Activated CD4-positive, alpha-beta memory T cell treated with anti-CD3 and anti-CD28 coated beads, Interleukin-2, amount 10 ng/mL, durations not matched to agents 7 days and 5 days (primary cell): ENCODE measurements at regions not wholly inside any gene's neighbourhood (a gene's known extent, or its start where the extent isn't known, plus 50 kb on each side); places are given as distances from the start of the nearest gene placed in this dataset.

ENCODE experiments used
- CTCF ChIA-PET: fragments of 350-600 bp; sonication (Branson Sonifier 250); formaldehyde crosslinking; loops from one replicate; lab custom pipeline; 2021; ENCODE audit warnings: antibody characterized with exemption, inconsistent platforms; lab: Charles Lee
- POLR2A ChIA-PET: fragments of 350-600 bp; sonication (Branson Sonifier 250); formaldehyde crosslinking; loops from one replicate; lab custom pipeline; 2021; ENCODE audit warnings: antibody characterized with exemption; lab: Charles Lee
- DNase-seq: peaks from one replicate; pipeline ENCODE4 v3.0.0-alpha.2; 2020
- H3K27ac Mint-ChIP-seq: one replicate; pipeline ENCODE4 v1.8.0; 2021; ENCODE audit warnings: mild to moderate bottlenecking, mixed read lengths
- H3K27me3 Mint-ChIP-seq: one replicate; pipeline ENCODE4 v1.8.0; 2021; ENCODE audit warnings: mixed read lengths
- H3K36me3 Mint-ChIP-seq: one replicate; pipeline ENCODE4 v1.8.0; 2021; ENCODE audit warnings: low read depth, mixed read lengths
- H3K4me1 Mint-ChIP-seq: one replicate; pipeline ENCODE4 v1.8.0; 2021; ENCODE audit warnings: mixed read lengths
- H3K4me3 Mint-ChIP-seq: one replicate; pipeline ENCODE4 v1.8.0; 2021; ENCODE audit warnings: mild to moderate bottlenecking, mixed read lengths
- H3K9me3 Mint-ChIP-seq: one replicate; pipeline ENCODE4 v1.8.0; 2021; ENCODE audit warnings: mixed read lengths

GRCh38 chr2:236847538-236848263 lies 238.0 kb upstream of the COPS8 start:
- Mint-ChIP-seq H3K27ac (no peak overlapping the region), H3K36me3 (no peaks in the 10 kb centered on the region), H3K4me1 (no peaks in the 10 kb centered on the region), H3K27me3 (no peaks in the 10 kb centered on the region), H3K4me3 (no peak overlapping the region), H3K9me3 (no peaks in the 10 kb centered on the region)
- ChIA-PET CTCF (no interaction called here), POLR2A (no interaction called here)
- DNase-seq, result no peak

DNA sequence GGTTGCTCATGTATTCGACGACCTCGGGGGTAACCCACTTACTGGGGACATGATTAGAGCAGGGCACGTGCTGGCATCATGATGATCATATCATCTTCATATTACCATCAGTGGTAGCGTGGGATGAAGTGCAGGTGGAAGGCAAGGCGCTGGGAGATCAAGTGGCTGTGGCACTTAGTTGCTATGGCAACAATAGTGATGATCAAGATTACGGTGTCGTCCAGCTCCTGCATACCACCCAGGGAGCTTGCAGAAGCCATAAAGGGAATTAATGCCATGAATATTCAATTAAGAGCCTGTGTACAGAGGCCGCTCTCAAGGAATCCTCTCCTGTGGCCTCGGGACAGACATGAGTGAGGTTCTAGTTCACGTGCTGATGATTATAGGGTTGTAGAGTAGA lies 237.2 kb upstream of the COPS8 start:
- no peak overlapping the region for H3K4me3 Mint-ChIP-seq
- DNase-seq, result no peak
- H3K36me3 Mint-ChIP-seq, result no peaks in the 10 kb centered on the region
- ChIA-PET POLR2A (no interaction called here), CTCF (no interaction called here)
- H3K4me1 Mint-ChIP-seq, result no peaks in the 10 kb centered on the region
- no peaks in the 10 kb centered on the region for H3K9me3 Mint-ChIP-seq
- H3K27me3 Mint-ChIP-seq, result no peaks in the 10 kb centered on the region
- no peak overlapping the region for H3K27ac Mint-ChIP-seq

- Mint-ChIP-seq H3K4me3 (no peak overlapping the region), H3K27me3 (no peaks in the 10 kb centered on the region), H3K27ac (no peak overlapping the region), H3K9me3 (no peaks in the 10 kb centered on the region), H3K36me3 (no peaks in the 10 kb centered on the region), H3K4me1 (no peaks in the 10 kb centered on the region)
- POLR2A ChIA-PET, result no interaction called here
- CTCF ChIA-PET, result no interaction called here
- DNase-seq, result no peak
Observed at GRCh38 chr2:236849508-236849907, 236.2 kb upstream of the COPS8 start.

GRCh38 chr2:236849940-236850339 lies 235.7 kb upstream of the COPS8 start:
- CTCF ChIA-PET, result no interaction called here
- H3K36me3 Mint-ChIP-seq, result no peaks in the 10 kb centered on the region

DNA sequence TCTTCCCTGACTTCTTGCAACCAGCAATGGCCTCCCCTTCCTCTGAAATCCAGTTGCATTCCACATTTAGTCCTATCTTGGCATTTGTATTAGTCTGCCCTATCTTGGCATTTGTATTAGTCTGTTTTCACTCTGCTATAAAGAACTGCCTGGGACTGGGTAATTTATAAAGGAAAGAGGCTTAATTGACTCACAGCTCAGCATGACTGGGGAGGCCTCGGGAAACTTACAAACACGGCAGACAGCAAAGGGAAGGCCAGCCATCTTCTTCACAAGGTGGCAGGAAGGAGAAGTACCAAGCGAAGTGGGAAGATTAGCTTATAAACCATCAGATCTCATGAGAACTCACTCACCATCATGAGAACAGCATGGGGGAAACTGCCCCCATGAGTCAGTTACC lies 234.5 kb upstream of the COPS8 start:
- no peaks in the 10 kb centered on the region for H3K4me1 Mint-ChIP-seq
- no peak for DNase-seq
- no peak overlapping the region for H3K27ac Mint-ChIP-seq
- H3K4me3 Mint-ChIP-seq, result no peak overlapping the region
- no peaks in the 10 kb centered on the region for H3K27me3 Mint-ChIP-seq
- POLR2A ChIA-PET, result no interaction called here
- no peaks in the 10 kb centered on the region for H3K36me3 Mint-ChIP-seq
- no peaks in the 10 kb centered on the region for H3K9me3 Mint-ChIP-seq
- CTCF ChIA-PET, result no interaction called here

More at GRCh38 chr2:236849940-236850339, 235.7 kb upstream of the COPS8 start:
- DNase-seq, result no peak
- POLR2A ChIA-PET, result no interaction called here
- Mint-ChIP-seq H3K4me3 (no peak overlapping the region), H3K27ac (no peak overlapping the region), H3K4me1 (no peaks in the 10 kb centered on the region), H3K9me3 (no peaks in the 10 kb centered on the region), H3K27me3 (no peaks in the 10 kb centered on the region)

DNA sequence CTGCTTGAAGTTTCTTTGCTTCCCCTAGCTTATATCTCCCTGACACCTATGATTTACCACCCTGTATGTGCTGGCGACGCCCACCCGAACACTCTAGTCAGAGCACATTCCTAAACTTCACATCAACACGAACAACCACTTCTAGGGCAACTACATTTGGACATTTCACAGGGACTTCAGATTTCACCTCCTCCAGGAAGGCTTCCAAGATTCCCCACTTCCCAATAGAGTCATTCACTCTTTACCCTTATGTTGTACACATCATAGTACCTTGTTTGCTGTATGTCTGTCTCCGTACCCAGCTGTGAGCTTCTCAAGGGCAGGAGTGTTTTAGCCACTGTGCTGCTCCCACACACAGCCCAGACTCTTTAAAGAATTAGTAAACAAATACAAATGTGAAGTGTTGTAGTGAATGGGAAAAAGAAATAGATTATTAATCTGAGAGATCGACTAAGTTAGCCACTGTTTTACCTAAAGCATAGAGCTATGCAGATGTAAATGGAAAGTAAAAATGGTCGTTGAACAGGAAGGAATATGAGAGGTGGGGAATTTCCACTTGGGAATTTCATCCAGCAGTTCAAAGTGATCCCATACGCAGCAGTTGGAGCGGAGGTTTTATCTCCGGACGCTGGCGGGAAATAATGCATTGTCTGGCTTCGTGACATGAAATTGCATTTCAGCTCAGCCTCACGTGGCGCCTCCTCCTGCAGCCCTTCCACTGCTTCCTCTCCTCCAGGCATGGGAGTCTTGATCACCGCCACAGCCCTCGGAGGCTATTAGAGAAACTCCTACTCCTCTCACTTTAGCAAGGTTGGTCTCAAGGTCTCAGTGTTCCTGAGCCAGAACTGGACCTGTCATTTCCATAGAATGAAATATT lies 233.4 kb upstream of the COPS8 start:
- POLR2A ChIA-PET, result no interaction called here
- H3K36me3 Mint-ChIP-seq, result no peaks in the 10 kb centered on the region
- no peaks in the 10 kb centered on the region for H3K9me3 Mint-ChIP-seq
- CTCF ChIA-PET, result no interaction called here
- H3K27ac Mint-ChIP-seq, result no peak overlapping the region
- H3K4me3 Mint-ChIP-seq, result no peak overlapping the region
- H3K4me1 Mint-ChIP-seq, result no peaks in the 10 kb centered on the region
- no peaks in the 10 kb centered on the region for H3K27me3 Mint-ChIP-seq
- no peak for DNase-seq

DNA sequence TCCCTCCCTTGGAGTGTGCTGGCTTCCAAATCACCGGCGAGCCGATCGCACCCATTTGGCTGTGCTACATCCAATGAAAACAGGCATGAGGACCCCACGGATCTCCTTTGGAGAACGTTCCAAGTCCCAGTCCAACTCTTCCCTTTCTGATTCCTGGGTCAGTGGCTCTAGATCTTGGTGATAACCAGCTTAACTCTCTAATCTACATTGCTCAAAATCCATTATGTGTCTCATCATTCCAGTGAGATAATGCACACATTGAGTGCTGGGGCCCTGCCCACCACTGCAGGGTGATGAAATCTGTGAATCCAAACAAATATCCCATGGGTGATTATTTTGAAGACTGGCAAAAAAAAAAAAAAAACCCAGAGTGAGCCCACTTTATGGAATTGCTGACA lies 232.7 kb upstream of the COPS8 start:
- ChIA-PET CTCF (no interaction called here), POLR2A (no interaction called here)
- Mint-ChIP-seq H3K27me3 (no peaks in the 10 kb centered on the region), H3K4me3 (no peak overlapping the region), H3K4me1 (no peaks in the 10 kb centered on the region), H3K36me3 (no peaks in the 10 kb centered on the region), H3K27ac (no peak overlapping the region), H3K9me3 (no peaks in the 10 kb centered on the region)
- DNase-seq, result no peak

DNA sequence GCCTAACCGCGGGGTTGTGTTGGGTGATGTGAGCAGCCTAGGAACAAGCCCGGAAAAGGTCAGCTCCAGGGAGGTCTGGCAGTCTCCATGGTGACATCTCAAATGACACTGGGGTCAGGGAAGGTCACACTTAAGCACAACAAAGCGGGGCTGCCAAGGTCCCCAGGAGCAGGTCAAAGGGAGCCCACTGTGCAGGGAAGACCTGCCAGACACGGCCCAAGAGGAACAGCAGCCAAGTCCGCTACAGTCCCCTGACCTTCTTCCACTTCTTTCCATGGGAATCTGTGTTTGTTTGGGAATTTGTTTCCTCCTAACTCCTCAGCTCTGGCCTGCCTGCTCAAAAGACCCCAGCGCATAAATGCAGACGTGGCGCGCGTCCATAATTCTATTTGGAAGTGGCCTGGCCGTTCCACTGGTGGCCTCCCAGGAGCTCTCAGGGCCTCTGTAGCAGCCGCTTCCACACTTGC lies 232.1 kb upstream of the COPS8 start:
- Mint-ChIP-seq H3K27me3 (no peaks in the 10 kb centered on the region), H3K36me3 (no peaks in the 10 kb centered on the region), H3K27ac (no peak overlapping the region), H3K4me3 (no peak overlapping the region), H3K9me3 (no peaks in the 10 kb centered on the region), H3K4me1 (no peaks in the 10 kb centered on the region)
- CTCF ChIA-PET, result no interaction called here
- POLR2A ChIA-PET, result no interaction called here
- DNase-seq, result no peak

DNA sequence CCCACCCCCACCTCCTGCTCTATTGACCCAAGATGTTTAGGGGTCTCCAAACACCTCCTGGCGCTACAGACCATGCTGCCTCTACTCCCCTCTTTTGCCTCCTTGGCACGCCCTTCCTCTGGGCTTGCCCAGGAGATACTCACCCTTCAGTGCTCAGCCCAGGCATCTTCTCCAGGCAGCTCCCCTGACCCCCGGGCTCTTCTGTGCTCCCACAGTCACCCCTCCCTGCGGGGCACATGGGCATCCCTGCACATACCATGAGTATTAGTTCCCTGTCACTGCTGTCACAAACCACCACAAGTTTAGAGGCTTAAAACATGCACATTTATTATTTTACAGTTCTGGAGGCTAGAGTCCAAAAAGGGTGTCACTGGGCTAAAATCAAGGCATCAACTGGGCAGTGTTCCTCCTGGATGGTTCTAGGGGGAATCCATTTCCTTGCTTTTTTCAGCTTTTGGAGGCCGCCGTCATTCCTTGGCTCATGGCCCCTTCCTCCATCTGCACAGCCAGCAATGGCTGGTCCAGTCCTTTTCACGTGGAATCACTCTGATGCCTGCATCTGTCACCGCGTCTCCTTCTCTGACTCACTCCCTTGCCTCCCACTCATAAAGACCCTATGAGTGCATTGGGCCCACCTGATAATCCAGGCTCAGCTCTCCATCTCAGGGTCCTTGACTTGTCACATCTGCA lies 230.4 kb upstream of the COPS8 start:
- Mint-ChIP-seq H3K9me3 (no peaks in the 10 kb centered on the region), H3K36me3 (no peaks in the 10 kb centered on the region), H3K4me1 (no peaks in the 10 kb centered on the region), H3K4me3 (no peak overlapping the region), H3K27ac (no peak overlapping the region), H3K27me3 (no peaks in the 10 kb centered on the region)
- no peak for DNase-seq
- CTCF ChIA-PET, result no interaction called here
- POLR2A ChIA-PET, result no interaction called here

DNA sequence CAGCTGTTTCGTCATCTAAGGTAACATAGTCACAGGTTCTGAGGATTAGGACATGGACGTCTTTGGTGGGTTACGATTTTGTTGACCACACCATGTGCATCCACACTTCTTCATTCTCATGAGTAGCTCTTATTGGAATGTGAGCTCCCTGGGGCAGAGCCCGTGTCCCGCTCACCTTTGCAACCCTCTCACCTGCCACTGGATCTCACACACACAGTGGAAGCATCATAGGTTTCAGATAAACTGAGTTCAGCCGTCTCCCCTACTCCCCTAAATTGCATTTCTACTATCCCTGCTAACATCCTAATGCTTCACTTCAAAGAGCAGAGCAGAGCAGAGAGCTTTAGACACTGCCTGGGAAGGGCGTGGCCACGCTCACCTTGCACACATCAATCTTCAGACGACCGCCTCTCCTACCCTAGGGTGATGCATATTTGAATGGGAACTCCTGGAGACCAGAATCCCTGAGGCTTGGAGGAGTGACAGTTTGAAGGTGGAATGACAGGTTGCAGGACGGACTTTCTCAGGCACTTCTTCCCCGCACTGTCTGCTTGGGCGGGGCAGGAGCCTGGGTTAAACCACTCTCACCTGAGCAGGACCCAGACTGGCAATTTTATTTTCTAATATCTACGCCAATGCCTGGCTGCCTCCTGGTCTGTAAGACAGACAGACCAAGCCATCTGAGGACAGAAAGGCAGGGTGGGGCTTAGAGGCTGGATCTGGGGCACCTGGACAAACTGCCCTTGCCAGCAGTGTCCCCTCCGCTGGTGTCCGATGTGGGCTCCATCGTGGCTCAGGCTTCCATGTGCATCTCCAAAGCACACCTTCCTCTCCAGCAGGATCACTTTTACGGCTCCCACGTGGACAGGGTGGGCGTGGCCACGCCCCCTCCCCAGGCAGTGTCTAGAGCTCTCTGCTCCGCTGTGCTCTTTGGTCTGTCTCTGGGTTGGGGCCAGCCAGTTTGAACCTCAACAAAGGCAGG lies 229.5 kb upstream of the COPS8 start:
- Mint-ChIP-seq H3K27me3 (no peaks in the 10 kb centered on the region), H3K27ac (no peak overlapping the region), H3K9me3 (no peaks in the 10 kb centered on the region), H3K36me3 (no peaks in the 10 kb centered on the region), H3K4me1 (no peaks in the 10 kb centered on the region), H3K4me3 (no peak overlapping the region)
- DNase-seq, result no peak
- CTCF ChIA-PET, result no interaction called here
- POLR2A ChIA-PET, result no interaction called here

- no peaks in the 10 kb centered on the region for H3K9me3 Mint-ChIP-seq
- ChIA-PET CTCF (no interaction called here), POLR2A (no interaction called here)
- DNase-seq, result no peak
- H3K27me3 Mint-ChIP-seq, result no peaks in the 10 kb centered on the region
- no peaks in the 10 kb centered on the region for H3K36me3 Mint-ChIP-seq
- H3K4me3 Mint-ChIP-seq, result no peak overlapping the region
- H3K27ac Mint-ChIP-seq, result no peak overlapping the region
- H3K4me1 Mint-ChIP-seq, result no peaks in the 10 kb centered on the region
Observed at GRCh38 chr2:236856848-236857235, 228.8 kb upstream of the COPS8 start.

- ChIA-PET POLR2A (no interaction called here), CTCF (no interaction called here)
- H3K9me3 Mint-ChIP-seq, result no peaks in the 10 kb centered on the region
- no peak overlapping the region for H3K4me3 Mint-ChIP-seq
- DNase-seq, result no peak
- H3K36me3 Mint-ChIP-seq, result no peaks in the 10 kb centered on the region
- no peak overlapping the region for H3K27ac Mint-ChIP-seq
- H3K4me1 Mint-ChIP-seq, result no peaks in the 10 kb centered on the region
- no peaks in the 10 kb centered on the region for H3K27me3 Mint-ChIP-seq
Observed at GRCh38 chr2:236857246-236857645, 228.4 kb upstream of the COPS8 start.
